Fibroblast of lung (primary cell): ENCODE measurements at regions not wholly inside any gene's neighbourhood (a gene's known extent, or its start where the extent isn't known, plus 50 kb on each side); places are given as distances from the start of the nearest gene placed in this dataset.

Experiments
- CTCF ChIP-seq, 2 donors: IDR thresholded peaks in 1 of 2; conservative IDR thresholded peaks in 1 of 2; 1 replicate in 1 of 2; 2 replicates in 1 of 2; pipeline ENCODE4 v1.5.1; 2011 to 2012; ENCODE audit warnings: low read length in 2 of 2, control low read depth in 1 of 2, inconsistent platforms in 1 of 2, low read depth in 1 of 2, mild to moderate bottlenecking in 1 of 2
- EZH2 ChIP-seq: IDR thresholded peaks from 2 replicates; pipeline ENCODE4 v1.5.1; 2012; ENCODE audit warnings: low read length, control low read depth, mild to moderate bottlenecking; ENCODE audit errors: missing control alignments

DNA sequence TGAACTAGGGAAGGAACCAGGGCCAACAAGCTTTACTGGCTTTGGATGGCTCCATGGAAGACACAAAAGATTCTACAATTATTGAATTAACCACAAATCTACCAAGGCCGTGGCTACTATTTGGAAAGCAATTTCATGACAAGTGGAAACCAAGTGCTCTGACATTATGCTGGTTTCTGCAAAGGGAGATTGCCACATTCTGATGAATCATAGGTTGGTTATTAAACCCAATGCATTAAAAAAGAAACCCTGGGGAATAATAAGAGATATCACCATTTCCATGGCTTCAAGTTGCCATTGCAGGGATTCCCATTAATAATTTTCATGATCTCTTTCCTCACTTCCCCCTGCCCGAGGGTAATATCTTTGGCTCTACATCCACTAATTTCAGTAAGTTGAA lies 359.2 kb upstream of the NCAM2 start:
- TF ChIP-seq CTCF (conservative IDR thresholded peaks at IDR 0.05 in 1 of 2, IDR thresholded peaks at IDR 0.05 in 1 of 2; ENCODE audit: low read depth in 1 of 2, low read length in 2 of 2) (no peak), EZH2 (no peak)
